Stimulated activated CD8-positive, alpha-beta memory T cell treated with anti-CD3 and anti-CD28 coated beads, Interleukin-2, amount 100 ng/mL, for 1 hour (primary cell): ENCODE measurements at regions not wholly inside any gene's neighbourhood (a gene's known extent, or its start where the extent isn't known, plus 50 kb on each side); places are given as distances from the start of the nearest gene placed in this dataset.
"Not testable (repeated sequence)": the region's sequence is repeated elsewhere in the genome, so short reads cannot be mapped to it uniquely, and the experiment has no call there.

Experiments
- DNase-seq, 2 donors: peaks; one replicate each; pipeline ENCODE4 v3.0.0-alpha.2; 2020; ENCODE audit warnings: low read depth in 2 of 2

DNA sequence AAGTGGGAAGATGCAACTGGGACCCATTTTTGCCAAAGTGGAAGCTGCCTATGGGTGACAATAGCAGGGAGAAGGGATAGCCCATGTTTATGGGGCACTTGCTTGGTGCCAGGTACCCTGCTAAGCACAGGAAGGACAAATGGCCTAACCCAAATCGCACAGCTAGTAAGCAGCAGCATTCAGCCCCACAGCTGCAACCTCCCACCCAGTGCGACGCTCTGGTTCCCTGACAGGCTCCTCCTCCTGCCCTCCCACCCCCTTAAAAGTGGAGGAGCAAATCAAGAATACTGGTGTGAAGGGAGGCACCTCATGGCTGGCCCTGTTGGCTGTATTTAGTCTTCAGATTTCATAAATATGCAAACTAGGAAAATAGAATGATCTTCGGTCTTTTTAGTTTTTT, 76.2 kb downstream of the RIN2 start:
- DNase-seq = no peak

DNA sequence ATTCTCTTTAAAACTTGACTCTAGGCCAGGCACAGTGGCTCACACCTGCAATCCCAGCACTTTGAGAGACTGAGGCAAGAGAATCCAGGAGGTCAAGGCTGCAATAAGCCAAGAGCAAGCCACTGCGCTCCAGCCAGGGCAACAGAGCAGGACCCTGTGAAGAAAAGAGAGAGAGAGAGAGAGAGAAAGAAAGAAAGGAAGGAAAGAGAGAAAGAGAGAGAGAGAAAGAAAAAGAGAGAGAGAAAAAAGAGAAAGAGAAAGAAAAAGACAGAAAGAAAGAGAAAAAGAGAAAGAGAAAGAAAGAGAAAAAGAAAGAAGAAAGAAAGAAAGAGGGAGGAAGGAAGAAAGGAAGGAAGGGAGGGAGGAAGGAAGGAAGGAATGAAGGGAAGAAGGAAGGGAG, 76.7 kb downstream of the RIN2 start:
- DNase-seq = no peak

DNA sequence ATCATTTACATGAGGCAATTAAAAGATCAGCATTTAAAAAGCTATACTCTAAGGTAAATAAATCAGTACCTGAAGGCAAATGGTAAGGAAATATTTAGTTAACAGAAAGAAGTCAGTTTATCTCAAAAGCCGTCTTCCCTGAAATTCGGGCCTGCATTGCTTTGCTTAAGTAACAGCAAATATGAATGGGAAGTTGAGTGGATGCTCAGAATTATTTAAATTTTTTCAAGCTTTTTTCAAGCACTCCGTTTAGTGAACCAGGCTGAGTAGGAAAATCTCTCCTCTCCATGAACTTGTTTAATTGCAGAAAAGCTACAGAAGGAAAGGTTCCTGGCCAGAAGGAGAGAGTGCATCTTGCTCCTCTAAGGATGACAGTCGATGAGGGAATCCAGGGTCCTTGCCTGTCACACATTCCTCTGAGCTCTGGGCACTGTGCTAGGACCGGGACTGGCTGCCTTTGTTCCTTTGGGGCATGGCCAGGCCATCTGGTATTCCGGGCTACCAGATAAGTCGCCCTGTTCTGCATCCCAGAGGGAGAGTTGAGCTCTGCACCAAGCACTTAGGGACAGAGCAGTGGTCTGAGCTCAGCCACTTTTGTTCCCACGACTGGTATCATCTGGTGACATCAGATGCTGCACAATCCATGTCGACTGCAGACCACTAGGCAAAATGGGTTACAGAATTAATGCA, 77.6 kb downstream of the RIN2 start:
- no peak for DNase-seq

GRCh38 chr20:19838468-19838867, 80.4 kb downstream of the RIN2 start:
- no peak for DNase-seq

DNA sequence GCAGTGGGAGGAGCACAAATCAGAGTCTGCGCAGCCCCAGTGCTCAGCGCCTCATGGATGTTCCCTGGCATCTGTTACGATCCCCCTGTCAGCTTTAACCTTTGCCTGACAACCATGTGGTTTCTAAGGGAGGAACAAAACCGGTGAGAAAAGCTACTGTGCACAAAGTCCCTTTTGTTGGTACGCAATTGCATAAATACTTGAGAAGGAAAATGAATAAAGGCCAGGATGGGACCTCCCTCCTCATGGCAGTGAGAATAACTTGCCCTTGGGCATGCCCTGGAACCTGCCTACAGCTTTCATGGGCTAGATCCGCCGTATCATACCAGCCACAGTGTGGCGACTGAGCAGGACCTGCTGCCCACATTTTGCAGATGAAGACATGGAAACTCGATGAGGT, 81.0 kb downstream of the RIN2 start:
- DNase-seq = no peak

GRCh38 chr20:19840111-19840710, 82.2 kb downstream of the RIN2 start:
- no peak for DNase-seq

DNA sequence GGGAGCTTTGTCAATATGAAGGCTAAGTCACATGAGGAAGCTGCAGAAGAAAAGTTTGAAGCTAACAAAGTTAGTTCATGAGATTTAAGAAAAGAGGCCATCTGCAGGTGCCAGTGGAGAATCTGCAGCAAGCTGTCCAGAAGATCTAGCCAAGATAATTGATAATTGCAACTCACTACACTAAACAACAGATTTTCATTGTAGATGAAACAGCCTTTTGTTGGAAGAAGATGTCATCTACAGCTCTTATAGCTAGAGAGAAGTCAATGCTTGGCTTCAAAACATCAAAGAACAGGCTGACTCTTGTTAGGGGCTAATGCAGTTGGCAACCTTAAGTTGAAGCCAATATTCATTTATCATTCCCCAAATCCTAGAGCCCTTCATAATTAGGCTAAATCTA, 83.7 kb downstream of the RIN2 start:
- DNase-seq = no peak

DNA sequence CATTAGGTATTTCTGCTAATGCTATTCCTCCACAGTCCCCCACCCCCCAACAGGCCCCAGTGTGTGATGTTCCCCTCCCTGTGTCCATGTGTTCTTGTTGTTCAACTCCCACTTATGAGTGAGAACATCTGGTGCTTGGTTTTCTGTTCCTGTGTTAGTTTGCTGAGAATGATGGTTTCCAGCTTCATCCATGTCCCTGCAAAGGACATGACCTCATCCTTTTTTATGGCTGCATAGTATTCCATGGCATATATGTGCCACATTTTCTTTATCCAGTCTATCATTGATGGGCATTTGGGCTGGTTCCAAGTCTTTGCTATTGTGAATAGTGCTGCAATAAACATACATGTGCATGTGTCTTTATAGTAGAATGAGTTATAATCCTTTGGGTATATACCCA, 86.8 kb downstream of the RIN2 start:
- DNase-seq = not testable (repeated sequence)

GRCh38 chr20:19847383-19847782, 89.3 kb downstream of the RIN2 start:
- no peak for DNase-seq

GRCh38 chr20:19849341-19850197, 91.5 kb downstream of the RIN2 start:
- no peak for DNase-seq

- DNase-seq = no peak
Measured at GRCh38 chr20:19850198-19850533, 92.1 kb downstream of the RIN2 start.

- DNase-seq = no peak
Measured at GRCh38 chr20:19851861-19852260, 93.8 kb downstream of the RIN2 start.

DNA sequence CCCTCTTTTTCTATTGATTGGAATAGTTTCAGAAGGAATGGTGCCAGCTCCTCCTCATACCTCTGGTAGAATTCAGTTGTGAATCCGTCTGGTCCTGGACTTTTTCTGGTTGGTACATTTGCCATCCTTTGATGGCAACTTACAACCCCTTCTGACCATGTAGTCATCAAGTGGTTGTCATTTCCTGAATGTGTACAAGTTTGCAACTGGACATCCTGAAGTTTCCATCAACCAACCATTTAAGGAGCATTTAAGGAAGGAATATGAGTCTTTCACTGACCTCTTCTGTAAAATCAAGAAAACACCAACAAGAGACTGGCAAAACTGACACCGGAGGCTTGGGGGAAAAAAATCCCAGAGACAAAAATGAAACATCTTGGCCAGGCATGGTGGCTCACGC, 97.4 kb downstream of the RIN2 start:
- no peak for DNase-seq

- no peak for DNase-seq
Measured at GRCh38 chr20:19858466-19859371, 100.7 kb downstream of the RIN2 start.

- no peak for DNase-seq
Measured at GRCh38 chr20:19859444-19859843, 101.4 kb downstream of the RIN2 start.

GRCh38 chr20:19860737-19861136, 102.7 kb downstream of the RIN2 start:
- DNase-seq = no peak

- no peak for DNase-seq
Measured at GRCh38 chr20:19861147-19861759, 103.2 kb downstream of the RIN2 start.

DNA sequence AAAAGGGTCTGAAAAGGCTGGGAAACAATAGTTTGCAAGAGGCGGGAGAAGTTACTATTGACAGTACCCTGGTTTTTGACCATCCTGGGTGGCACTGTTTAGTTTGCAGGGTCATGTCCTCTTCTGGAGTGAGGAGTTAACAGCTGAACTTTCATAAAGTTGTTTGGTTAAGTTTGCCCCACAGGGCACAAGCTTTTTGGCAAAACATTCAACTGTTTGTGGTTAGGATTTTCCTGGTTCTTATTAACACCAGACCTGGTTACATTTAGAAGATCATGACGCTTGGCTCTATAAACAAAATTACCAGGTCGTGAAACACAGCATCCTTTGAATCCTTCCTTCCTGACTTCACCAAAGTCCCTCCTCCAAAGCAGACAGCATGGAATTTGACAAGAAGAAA, 106.1 kb downstream of the RIN2 start:
- no peak for DNase-seq

DNA sequence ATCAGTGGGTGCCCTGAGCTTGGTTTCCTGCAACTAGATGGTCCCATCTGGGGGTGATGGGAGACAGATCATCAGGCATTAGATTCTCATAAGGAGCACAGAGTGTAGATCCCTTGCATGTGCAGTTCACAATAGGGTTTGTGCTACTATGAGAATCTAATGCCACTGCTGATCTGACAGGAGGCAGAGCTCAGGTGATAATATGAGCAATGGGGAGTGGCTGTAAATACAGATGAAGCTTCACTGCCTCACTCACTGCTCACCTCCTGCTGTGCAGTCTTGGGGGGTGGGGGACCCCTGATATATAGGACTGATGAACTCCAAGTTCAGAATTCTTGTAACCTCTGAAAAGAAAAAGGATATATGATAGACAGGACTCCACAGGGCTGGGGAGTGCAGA, 108.0 kb downstream of the RIN2 start:
- DNase-seq = no peak

DNA sequence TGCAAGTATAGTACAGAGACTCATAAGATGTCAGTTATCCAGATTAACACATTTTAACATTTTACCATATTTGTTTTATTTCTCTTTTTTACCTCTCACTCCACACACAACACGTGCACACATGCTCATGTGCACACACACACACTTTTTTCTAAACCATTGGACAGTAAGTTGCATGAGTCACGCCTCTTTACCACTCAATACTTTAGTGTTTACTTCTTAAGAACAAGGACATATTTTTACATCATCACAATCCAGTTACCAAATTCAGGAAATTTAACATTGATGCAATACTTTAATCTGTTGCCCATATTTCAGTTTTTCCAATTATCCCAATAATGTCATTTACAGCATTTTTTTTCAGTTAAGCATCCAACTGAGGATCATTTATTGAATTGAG, 109.0 kb downstream of the RIN2 start:
- DNase-seq = no peak

- DNase-seq = no peak
Measured at GRCh38 chr20:19867940-19868371, 109.9 kb downstream of the RIN2 start.

DNA sequence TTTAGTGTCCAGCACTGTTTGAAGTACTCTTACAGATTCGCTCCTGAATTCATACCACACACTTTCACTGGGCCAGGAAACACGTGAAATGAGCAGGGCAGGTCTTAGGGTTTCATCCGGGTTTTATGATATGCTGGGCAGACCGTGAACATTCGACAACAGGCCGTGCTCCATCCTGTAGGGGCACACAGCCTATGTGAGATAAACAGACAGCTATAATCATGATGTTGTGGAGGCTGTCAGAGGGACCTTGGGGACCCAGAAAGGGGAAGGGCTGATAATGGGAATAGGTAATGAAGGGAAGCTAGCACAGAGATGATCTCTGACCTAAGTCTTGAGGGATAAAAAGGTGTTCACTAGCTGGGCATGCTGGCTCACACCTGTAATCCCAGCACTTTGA, 110.4 kb downstream of the RIN2 start:
- no peak for DNase-seq
